ENCODE measurements at regions not wholly inside any gene's neighbourhood (a gene's known extent, or its start where the extent isn't known, plus 50 kb on each side); places are given as distances from the start of the nearest gene placed in this dataset.

DNA sequence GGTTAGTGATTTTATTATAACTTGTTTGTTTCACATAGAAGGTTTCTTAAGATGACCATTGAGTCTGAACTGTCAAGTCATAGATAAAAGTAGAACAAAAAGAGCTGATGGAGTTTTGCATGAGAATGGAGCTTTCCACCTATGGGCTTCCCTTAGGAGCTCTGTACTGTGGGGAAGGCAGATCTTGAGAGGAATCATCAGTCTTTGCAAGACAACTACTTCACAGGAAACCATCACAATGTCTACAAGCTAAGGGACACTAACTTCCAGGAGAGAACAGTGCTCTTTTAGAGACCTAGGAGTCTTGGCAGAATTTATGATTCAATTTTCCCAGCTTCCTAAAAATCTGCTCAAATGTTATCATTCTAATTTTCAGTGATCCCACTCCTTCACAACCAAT is 78.2 kb downstream of the FBXO5 start:
- H2BK20ac ChIP-seq (ENCODE audit: low read length), result no peak overlapping the region
- H3K56ac ChIP-seq (replicated peaks; ENCODE audit: insufficient read length, low read depth, low read length), result no peak overlapping the region
- no peak overlapping the region for H2BK12ac ChIP-seq (ENCODE audit: low read depth, low read length)
- no peaks in the 10 kb centered on the region; a peak in 2 of 7 replicates for H3K4me1 ChIP-seq (replicated peaks in 1 of 4; ENCODE audit: control insufficient read depth in 3 of 4, insufficient read depth in 4 of 4, low read length in 3 of 4)
- H3K79me2 ChIP-seq (ENCODE audit: control insufficient read depth in 1 of 2, insufficient read depth in 2 of 2, low read length in 2 of 2), result no peaks in the 10 kb centered on the region
- no peak overlapping the region for H3K4me2 ChIP-seq (ENCODE audit: insufficient read depth in 1 of 2, low read depth in 2 of 2, low read length in 2 of 2)
- H2AK5ac ChIP-seq (ENCODE audit: low read depth, low read length), result no peak overlapping the region
- H3K4ac ChIP-seq (replicated peaks; ENCODE audit: insufficient read length, low read depth, low read length), result no peak overlapping the region
- H3K18ac ChIP-seq (ENCODE audit: extremely low read depth, low read length), result no peak overlapping the region
- no peak overlapping the region for H2BK120ac ChIP-seq (replicated peaks; ENCODE audit: low read depth, low read length)
- H2BK5ac ChIP-seq (ENCODE audit: low read depth, low read length), result no peak overlapping the region
- H3K9me3 ChIP-seq (ENCODE audit: insufficient read depth in 2 of 2, low read depth in 1 of 2, low read length in 1 of 2), result no peaks in the 10 kb centered on the region
- no peak overlapping the region for H3K23ac ChIP-seq (ENCODE audit: insufficient read length)
- H3K14ac ChIP-seq (ENCODE audit: insufficient read length), result no peak overlapping the region
- H4K91ac ChIP-seq (replicated peaks; ENCODE audit: insufficient read length, low read length), result no peak overlapping the region
- H3K36me3 ChIP-seq (ENCODE audit: control insufficient read depth in 2 of 4, insufficient read depth in 4 of 4, low read length in 3 of 4), result no peaks in the 10 kb centered on the region
- no peak for DNase-seq (ENCODE audit: low read depth in 1 of 2, low spot score in 2 of 2)
- peaks cover 4 to 24% (median 15%) of the 10 kb centered on the region in 4 experiments for H3K27me3 ChIP-seq (replicated peaks in 1 of 4; ENCODE audit: control insufficient read depth in 3 of 4, extremely low read depth in 1 of 4, insufficient read depth in 3 of 4, low read length in 3 of 4)
- no peaks in the 10 kb centered on the region for H3K23me2 ChIP-seq (ENCODE audit: low read depth, low read length)
- FAIRE-seq, result peak; percentile 82
- no peak overlapping the region for H4K5ac ChIP-seq (ENCODE audit: insufficient read length, low read depth, low read length)
- POLR2A ChIA-PET (ENCODE audit: partially characterized antibody), result no interaction called here
- no peaks in the 10 kb centered on the region for H3K79me1 ChIP-seq (ENCODE audit: low read depth, low read length)
- H4K20me1 ChIP-seq (replicated peaks in 1 of 2; ENCODE audit: control insufficient read depth in 1 of 2, insufficient read depth in 2 of 2, low read length in 2 of 2), result no peaks in the 10 kb centered on the region
- no peak overlapping the region for H3K9ac ChIP-seq (replicated peaks in 1 of 4; ENCODE audit: extremely low read depth in 1 of 4, low read depth in 3 of 4, low read length in 3 of 4)
- H2AFZ ChIP-seq (ENCODE audit: low read length), result no peak overlapping the region
- H3K4me3 ChIP-seq (ENCODE audit: extremely low read depth in 1 of 4, insufficient read depth in 2 of 4, low read depth in 3 of 4, low read length in 4 of 4), result no peak overlapping the region
- CTCF ChIA-PET (ENCODE audit: partially characterized antibody), result interaction anchor here (0.9 to 4.3 kb wide), 5 partner anchors 12 to 157 kb away, joined by 3 to 19 read pairs (median 4); no protein-coding TSS in a partner anchor
- H2BK15ac ChIP-seq (ENCODE audit: low read length), result no peak overlapping the region
- TF ChIP-seq BACH1 (IDR thresholded peaks at IDR 0.05; ENCODE audit: low read length) (no peak), TAF7 (optimal IDR thresholded peaks at IDR 0.05; ENCODE audit: borderline replicate concordance, low read depth, low read length) (no peak), JUND (IDR thresholded peaks at IDR 0.05; ENCODE audit: low read length) (no peak), NRF1 (IDR thresholded peaks at IDR 0.05; ENCODE audit: low read depth, low read length) (no peak), CBX8 (IDR thresholded peaks at IDR 0.05; ENCODE audit: borderline replicate concordance, low read depth, low read length) (no peak), POU5F1 (IDR thresholded peaks at IDR 0.05; ENCODE audit: low read depth, low read length) (peak; percentile 63), POLR2AphosphoS5 (IDR thresholded peaks at IDR 0.05; ENCODE audit: low read depth, low read length) (peak; percentile 70)
- H3K27ac ChIP-seq (ENCODE audit: low read depth, low read length), result no peak overlapping the region
- H4K8ac ChIP-seq (ENCODE audit: extremely low read depth, insufficient read depth, low read length), result no peak overlapping the region

Measured in H1 (cell line).